T47D (cell line): ENCODE measurements at regions not wholly inside any gene's neighbourhood (a gene's known extent, or its start where the extent isn't known, plus 50 kb on each side); places are given as distances from the start of the nearest gene placed in this dataset.
A peak's percentile ranks its signal among the peaks of the same experiment; 100 is the strongest.

ENCODE experiments used
- DNase-seq, 2 experiments: peaks; one replicate each; pipeline versions ENCODE4 v3.0.0 to v3.0.0-alpha.2; 2011 to 2012; ENCODE audit warnings: low read depth in 1 of 2, low spot score in 1 of 2
- JUND ChIP-seq: IDR thresholded peaks from 2 replicates; pipeline ENCODE4 v1.6.1; 2012; ENCODE audit warnings: low read depth
- in situ Hi-C: cut with HindIII; loops from 2 replicates; pipeline ENCODE4 v1.10.0; 2016; ENCODE audit warnings: low sequenced_read_pairs, low pct_unique_long_range_greater_than_20kb

- in situ Hi-C loops, result no loop called here
- DNase-seq, result no peak
- no peak for TF ChIP-seq JUND
These were observed 84.7 kb upstream of the CLDN14 start for GRCh38 chr21:36564647-36565046.

GRCh38 chr21:36565540-36565939, 85.6 kb upstream of the CLDN14 start:
- DNase-seq, result no peak
- in situ Hi-C loops, result no loop called here
- no peak for TF ChIP-seq JUND

GRCh38 chr21:36566644-36567043, 86.7 kb upstream of the CLDN14 start:
- in situ Hi-C loops, result no loop called here
- DNase-seq, result no peak
- TF ChIP-seq JUND, result no peak

- in situ Hi-C loops, result no loop called here
- DNase-seq, result no peak
- no peak for TF ChIP-seq JUND
These were observed 87.4 kb upstream of the CLDN14 start for GRCh38 chr21:36567216-36567885.

- in situ Hi-C loops, result no loop called here
- no peak for DNase-seq
- TF ChIP-seq JUND, result no peak
These were observed 89.6 kb upstream of the CLDN14 start for GRCh38 chr21:36569511-36569910.

- no peak for DNase-seq
- no peak for TF ChIP-seq JUND
- in situ Hi-C loops, result no loop called here
These were observed 91.6 kb upstream of the CLDN14 start for GRCh38 chr21:36571556-36571955.

- in situ Hi-C loops, result no loop called here
- no peak for TF ChIP-seq JUND
- no peak for DNase-seq
These were observed 92.1 kb upstream of the CLDN14 start for GRCh38 chr21:36572039-36572438.

- DNase-seq, result no peak
- in situ Hi-C loops, result no loop called here
- no peak for TF ChIP-seq JUND
These were observed 95.4 kb upstream of the CLDN14 start for GRCh38 chr21:36575306-36575705.

GRCh38 chr21:36576441-36576840, 96.5 kb upstream of the CLDN14 start:
- no peak for TF ChIP-seq JUND
- in situ Hi-C loops, result no loop called here
- no peak for DNase-seq

GRCh38 chr21:36579898-36580297, 100.0 kb upstream of the CLDN14 start:
- no peak for TF ChIP-seq JUND
- DNase-seq, result no peak
- in situ Hi-C loops, result no loop called here

- in situ Hi-C loops, result no loop called here
- no peak for TF ChIP-seq JUND
- no peak for DNase-seq
These were observed 102.3 kb upstream of the CLDN14 start for GRCh38 chr21:36582271-36582670.

GRCh38 chr21:36583591-36583990, 103.7 kb upstream of the CLDN14 start:
- no peak for TF ChIP-seq JUND
- in situ Hi-C loops, result no loop called here
- no peak for DNase-seq

- in situ Hi-C loops, result no loop called here
- TF ChIP-seq JUND, result no peak
- DNase-seq, result peak in 1 of 2 experiments; percentile 80
These were observed 105.3 kb upstream of the CLDN14 start for GRCh38 chr21:36584980-36585940.
